ENCODE measurements at regions not wholly inside any gene's neighbourhood (a gene's known extent, or its start where the extent isn't known, plus 50 kb on each side); places are given as distances from the start of the nearest gene placed in this dataset.

DNA sequence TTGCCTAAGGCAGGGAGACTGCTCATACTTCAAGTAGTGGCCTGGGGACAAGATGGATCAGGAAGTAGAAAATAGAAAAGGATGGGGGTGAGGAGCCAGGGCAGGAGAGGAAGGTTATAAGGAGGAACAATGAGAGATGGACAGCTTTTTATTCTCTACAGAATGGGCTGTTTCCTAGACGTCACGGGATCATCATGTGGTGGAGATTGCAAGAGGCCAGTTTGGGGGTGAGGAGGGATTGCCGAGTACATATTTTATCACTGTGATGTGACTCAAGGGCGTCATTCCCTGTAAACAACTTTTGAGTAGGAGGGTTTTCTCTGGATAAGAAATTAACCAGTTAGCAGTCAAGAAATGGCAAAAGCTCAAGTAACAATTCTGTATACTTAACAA lies 406.3 kb downstream of the ETS1 start (continued):
- no peak for TF ChIP-seq ZZZ3 (IDR thresholded peaks at IDR 0.05; ENCODE audit: control insufficient read depth, insufficient read length, low read depth)
- TF ChIP-seq RB1 (IDR thresholded peaks at IDR 0.05; ENCODE audit: borderline replicate concordance): no peak
- TF ChIP-seq SRF (IDR thresholded peaks at IDR 0.05; ENCODE audit: low read depth in 2 of 2, low read length in 2 of 2): no peak
- no peak for TF ChIP-seq EGR1 (IDR thresholded peaks at IDR 0.05; ENCODE audit: borderline replicate concordance in 1 of 2, low read depth in 2 of 2, low read length in 2 of 2)
- no peak for TF ChIP-seq ZBTB33 (IDR thresholded peaks at IDR 0.05)
- no peak for TF ChIP-seq ASH2L (IDR thresholded peaks at IDR 0.05; ENCODE audit: borderline replicate concordance, low read depth)
- TF ChIP-seq POLR2A (IDR thresholded peaks at IDR 0.05; ENCODE audit: low read depth, low read length): no peak

DNA sequence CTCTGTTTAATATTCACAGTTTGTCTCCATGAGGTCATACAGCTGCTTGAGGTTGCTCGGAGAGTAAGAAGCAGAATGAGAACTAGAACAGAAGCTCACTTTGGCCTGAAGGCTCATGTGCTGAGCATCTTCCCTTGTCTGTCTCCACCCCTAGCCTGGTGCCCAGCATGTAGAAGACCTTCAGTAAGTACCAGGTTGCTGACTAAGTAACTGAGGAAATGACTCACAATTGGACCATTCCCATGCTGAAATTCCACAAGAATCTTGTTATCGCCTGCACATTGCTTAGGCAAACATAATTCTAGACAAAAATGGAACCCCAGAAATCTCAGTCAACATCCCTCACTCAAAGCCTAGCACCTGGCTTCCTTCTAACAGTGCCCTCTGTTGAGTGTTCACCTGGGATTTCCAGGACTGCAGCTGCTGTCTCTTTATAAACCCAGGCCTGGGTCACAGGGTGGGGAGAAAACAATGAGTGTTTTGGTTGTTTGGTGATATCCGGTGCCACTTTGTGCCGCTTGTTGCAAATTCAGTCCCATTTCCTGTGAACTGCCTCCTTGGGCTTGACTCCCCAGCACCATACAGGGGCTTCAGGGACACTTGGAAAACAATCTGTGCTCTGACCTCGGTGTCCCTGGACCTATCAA lies 406.8 kb downstream of the ETS1 start:
- DNase-seq (ENCODE audit: low read depth, low spot score): no peak
- H3K27ac ChIP-seq (ENCODE audit: control insufficient read depth, insufficient read depth): no peak overlapping the region
- intact Hi-C loops (cut with micrococcal nuclease; ENCODE audit: unreplicated experiment) (no loop called here), in situ Hi-C loops (cut with MboI) (no loop called here)
- no peaks in the 10 kb centered on the region; the same call in 2 of the 3 replicates for H3K9me3 ChIP-seq (replicated peaks; ENCODE audit: control insufficient read depth, insufficient read depth, low read length)
- no peaks in the 10 kb centered on the region for H3K4me1 ChIP-seq (ENCODE audit: control insufficient read depth, insufficient read depth, low read length)
- no peak overlapping the region for H2AFZ ChIP-seq (ENCODE audit: control insufficient read depth, low read depth, low read length)
- no peak overlapping the region for H3K4me3 ChIP-seq
- no peak overlapping the region for H3K4me2 ChIP-seq (ENCODE audit: control insufficient read depth, insufficient read depth)
- RAD21 ChIA-PET (ENCODE audit: unreplicated experiment): no interaction called here
- FAIRE-seq: no peak
- H3K9ac ChIP-seq (ENCODE audit: control insufficient read depth, insufficient read depth, low read length): no peak overlapping the region
- no peaks in the 10 kb centered on the region for H3K36me3 ChIP-seq (ENCODE audit: control insufficient read depth in 2 of 2, insufficient read depth in 2 of 2, low read length in 1 of 2)
- no peaks in the 10 kb centered on the region; a peak in 1 of 4 replicates for H3K27me3 ChIP-seq (replicated peaks in 1 of 2; ENCODE audit: control insufficient read depth in 2 of 2, insufficient read depth in 2 of 2, low read length in 1 of 2)
- SMC1A ChIA-PET (ENCODE audit: uncharacterized antibody, unreplicated experiment): interaction anchor here (0.8 to 1.6 kb wide), 4 partner anchors 23 to 650 kb away, joined by 3 to 5 read pairs (median 3); no protein-coding TSS in a partner anchor
- POLR2A ChIA-PET: interaction anchor here (0.5 kb wide), 1 partner anchor 10 kb away, joined by 3 read pairs; no protein-coding TSS in a partner anchor
- 45% methylated on average over 5 of the region's 5 CpGs for WGBS (ENCODE audit: insufficient coverage, insufficient replicate concordance, low lambda C conversion rate, missing lambda C conversion rate)
- ATAC-seq: no peak
- no TSS peak for BruUV-seq (replicated peaks)
- no peaks in the 10 kb centered on the region for H4K20me1 ChIP-seq (ENCODE audit: control insufficient read depth, insufficient read depth)
- H3K79me2 ChIP-seq (ENCODE audit: control insufficient read depth, insufficient read depth, low read length): no peaks in the 10 kb centered on the region
- CTCF ChIA-PET: interaction anchor here (1.0 to 4.9 kb wide), 4 partner anchors 10 to 650 kb away, joined by 5 to 22 read pairs (median 7); no protein-coding TSS in a partner anchor
- TF ChIP-seq, protein P1, sequence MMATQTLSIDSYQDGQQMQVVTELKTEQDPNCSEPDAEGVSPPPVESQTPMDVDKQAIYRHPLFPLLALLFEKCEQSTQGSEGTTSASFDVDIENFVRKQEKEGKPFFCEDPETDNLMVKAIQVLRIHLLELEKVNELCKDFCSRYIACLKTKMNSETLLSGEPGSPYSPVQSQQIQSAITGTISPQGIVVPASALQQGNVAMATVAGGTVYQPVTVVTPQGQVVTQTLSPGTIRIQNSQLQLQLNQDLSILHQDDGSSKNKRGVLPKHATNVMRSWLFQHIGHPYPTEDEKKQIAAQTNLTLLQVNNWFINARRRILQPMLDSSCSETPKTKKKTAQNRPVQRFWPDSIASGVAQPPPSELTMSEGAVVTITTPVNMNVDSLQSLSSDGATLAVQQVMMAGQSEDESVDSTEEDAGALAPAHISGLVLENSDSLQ (IDR thresholded peaks at IDR 0.05): no peak
- TF ChIP-seq MAX (IDR thresholded peaks at IDR 0.05; ENCODE audit: low read depth, low read length) (no peak), IKZF2 (IDR thresholded peaks at IDR 0.05) (no peak), CREM (IDR thresholded peaks at IDR 0.05; ENCODE audit: low read depth) (no peak), PML (IDR thresholded peaks at IDR 0.05; ENCODE audit: low read length) (no peak), NFYB (IDR thresholded peaks at IDR 0.05; ENCODE audit: insufficient read depth, low read depth, low read length) (no peak), KDM1A (IDR thresholded peaks at IDR 0.05; ENCODE audit: borderline replicate concordance) (no peak), IKZF1 (conservative IDR thresholded peaks at IDR 0.05) (no peak), JUND (IDR thresholded peaks at IDR 0.05; ENCODE audit: low read depth, low read length) (no peak), BACH1 (IDR thresholded peaks at IDR 0.05; ENCODE audit: borderline replicate concordance) (no peak)
- TF ChIP-seq, protein P2, sequence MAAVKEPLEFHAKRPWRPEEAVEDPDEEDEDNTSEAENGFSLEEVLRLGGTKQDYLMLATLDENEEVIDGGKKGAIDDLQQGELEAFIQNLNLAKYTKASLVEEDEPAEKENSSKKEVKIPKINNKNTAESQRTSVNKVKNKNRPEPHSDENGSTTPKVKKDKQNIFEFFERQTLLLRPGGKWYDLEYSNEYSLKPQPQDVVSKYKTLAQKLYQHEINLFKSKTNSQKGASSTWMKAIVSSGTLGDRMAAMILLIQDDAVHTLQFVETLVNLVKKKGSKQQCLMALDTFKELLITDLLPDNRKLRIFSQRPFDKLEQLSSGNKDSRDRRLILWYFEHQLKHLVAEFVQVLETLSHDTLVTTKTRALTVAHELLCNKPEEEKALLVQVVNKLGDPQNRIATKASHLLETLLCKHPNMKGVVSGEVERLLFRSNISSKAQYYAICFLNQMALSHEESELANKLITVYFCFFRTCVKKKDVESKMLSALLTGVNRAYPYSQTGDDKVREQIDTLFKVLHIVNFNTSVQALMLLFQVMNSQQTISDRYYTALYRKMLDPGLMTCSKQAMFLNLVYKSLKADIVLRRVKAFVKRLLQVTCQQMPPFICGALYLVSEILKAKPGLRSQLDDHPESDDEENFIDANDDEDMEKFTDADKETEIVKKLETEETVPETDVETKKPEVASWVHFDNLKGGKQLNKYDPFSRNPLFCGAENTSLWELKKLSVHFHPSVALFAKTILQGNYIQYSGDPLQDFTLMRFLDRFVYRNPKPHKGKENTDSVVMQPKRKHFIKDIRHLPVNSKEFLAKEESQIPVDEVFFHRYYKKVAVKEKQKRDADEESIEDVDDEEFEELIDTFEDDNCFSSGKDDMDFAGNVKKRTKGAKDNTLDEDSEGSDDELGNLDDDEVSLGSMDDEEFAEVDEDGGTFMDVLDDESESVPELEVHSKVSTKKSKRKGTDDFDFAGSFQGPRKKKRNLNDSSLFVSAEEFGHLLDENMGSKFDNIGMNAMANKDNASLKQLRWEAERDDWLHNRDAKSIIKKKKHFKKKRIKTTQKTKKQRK (IDR thresholded peaks at IDR 0.05; ENCODE audit: low read depth, low read length): no peak

Measured in GM12878 (cell line).